GM21737 (cell line): ENCODE measurements at regions not wholly inside any gene's neighbourhood (a gene's known extent, or its start where the extent isn't known, plus 50 kb on each side); places are given as distances from the start of the nearest gene placed in this dataset.

ENCODE experiments used
- ATAC-seq: cut with Tn5 transposase; IDR thresholded peaks from one replicate; pipeline ENCODE4 v1.9.1; 2021; ENCODE audit warnings: mild to moderate bottlenecking, moderate library complexity; ENCODE audit not compliant: unreplicated experiment

- ATAC-seq = no peak
Measured at GRCh38 chr10:131698986-131699385, 201.8 kb upstream of the PPP2R2D start.

- no peak for ATAC-seq
Measured at GRCh38 chr10:131700032-131700431, 200.8 kb upstream of the PPP2R2D start.

GRCh38 chr10:131700506-131700905 is 200.3 kb upstream of the PPP2R2D start:
- ATAC-seq = no peak

GRCh38 chr10:131701131-131701947 is 199.5 kb upstream of the PPP2R2D start:
- ATAC-seq = no peak

GRCh38 chr10:131702531-131703356 is 198.1 kb upstream of the PPP2R2D start:
- ATAC-seq = no peak

- no peak for ATAC-seq
Measured at GRCh38 chr10:131703541-131703940, 197.3 kb upstream of the PPP2R2D start.

- ATAC-seq = no peak
Measured at GRCh38 chr10:131703941-131704340, 196.9 kb upstream of the PPP2R2D start.

- no peak for ATAC-seq
Measured at GRCh38 chr10:131706476-131706875, 194.3 kb upstream of the PPP2R2D start.

GRCh38 chr10:131706952-131707351 is 193.9 kb upstream of the PPP2R2D start:
- ATAC-seq = no peak

- no peak for ATAC-seq
Measured at GRCh38 chr10:131708225-131708880, 192.5 kb upstream of the PPP2R2D start.

- no peak for ATAC-seq
Measured at GRCh38 chr10:131710142-131710861, 190.5 kb upstream of the PPP2R2D start.

GRCh38 chr10:131722121-131722520 is 178.7 kb upstream of the PPP2R2D start:
- no peak for ATAC-seq

- ATAC-seq = no peak
Measured at GRCh38 chr10:131722525-131723264, 178.1 kb upstream of the PPP2R2D start.

- no peak for ATAC-seq
Measured at GRCh38 chr10:131723297-131724168, 177.3 kb upstream of the PPP2R2D start.

GRCh38 chr10:131724169-131724545 is 176.7 kb upstream of the PPP2R2D start:
- ATAC-seq = no peak

- ATAC-seq = no peak
Measured at GRCh38 chr10:131724891-131725580, 175.8 kb upstream of the PPP2R2D start.

- ATAC-seq = no peak
Measured at GRCh38 chr10:131725581-131726069, 175.2 kb upstream of the PPP2R2D start.

GRCh38 chr10:131726076-131726880 is 174.5 kb upstream of the PPP2R2D start:
- no peak for ATAC-seq
